SIG-M5 treated with dmso at 0.1 percent for 504 hours (cell line): ENCODE measurements at regions not wholly inside any gene's neighbourhood (a gene's known extent, or its start where the extent isn't known, plus 50 kb on each side); places are given as distances from the start of the nearest gene placed in this dataset.
A peak's percentile ranks its signal among the peaks of the same experiment; 100 is the strongest.
"Not testable (repeated sequence)": the region's sequence is repeated elsewhere in the genome, so short reads cannot be mapped to it uniquely, and the experiment has no call there.

ENCODE experiments used
- DNase-seq: peaks from one replicate; lab custom pipeline; 2025; ENCODE audit not compliant: unreplicated experiment; lab: John Stamatoyannopoulos, UW

GRCh38 chr13:39931505-39931904 lies 276.0 kb downstream of the COG6 start:
- DNase-seq, result no peak

- DNase-seq, result not testable (repeated sequence)
These were observed 277.1 kb downstream of the COG6 start for GRCh38 chr13:39932514-39932913.

GRCh38 chr13:39935155-39935554 lies 279.7 kb downstream of the COG6 start:
- DNase-seq, result no peak

- no peak for DNase-seq
These were observed 283.1 kb downstream of the COG6 start for GRCh38 chr13:39938596-39938995.

- DNase-seq, result no peak
These were observed 285.8 kb downstream of the COG6 start for GRCh38 chr13:39941236-39941635.

GRCh38 chr13:39941911-39942551 lies 286.6 kb downstream of the COG6 start:
- no peak for DNase-seq

- peak; percentile 76 for DNase-seq
These were observed 287.3 kb downstream of the COG6 start for GRCh38 chr13:39942552-39943273.

- DNase-seq, result no peak
These were observed 288.2 kb downstream of the COG6 start for GRCh38 chr13:39943711-39944110.

- DNase-seq, result no peak
These were observed 289.8 kb downstream of the COG6 start for GRCh38 chr13:39945226-39945625.

GRCh38 chr13:39946769-39947168 lies 291.3 kb downstream of the COG6 start:
- DNase-seq, result no peak

GRCh38 chr13:39951301-39951700 lies 295.8 kb downstream of the COG6 start:
- DNase-seq, result no peak

GRCh38 chr13:39952249-39953233 lies 297.1 kb downstream of the COG6 start:
- DNase-seq, result no peak

GRCh38 chr13:39954476-39954875 lies 299.0 kb downstream of the COG6 start:
- no peak for DNase-seq

GRCh38 chr13:39955560-39955959 lies 300.1 kb downstream of the COG6 start:
- no peak for DNase-seq

- no peak for DNase-seq
These were observed 300.6 kb downstream of the COG6 start for GRCh38 chr13:39956036-39956435.

- no peak for DNase-seq
These were observed 302.6 kb downstream of the COG6 start for GRCh38 chr13:39957868-39958677.

- DNase-seq, result no peak
These were observed 304.2 kb downstream of the COG6 start for GRCh38 chr13:39959497-39960144.

GRCh38 chr13:39960191-39960590 lies 304.7 kb downstream of the COG6 start:
- DNase-seq, result no peak

- DNase-seq, result no peak
These were observed 305.6 kb downstream of the COG6 start for GRCh38 chr13:39961036-39961435.

- no peak for DNase-seq
These were observed 308.1 kb downstream of the COG6 start for GRCh38 chr13:39963612-39964011.
